Testis (tissue), 2 donors: ENCODE measurements at regions not wholly inside any gene's neighbourhood (a gene's known extent, or its start where the extent isn't known, plus 50 kb on each side); places are given as distances from the start of the nearest gene placed in this dataset.

Experiments used
- CTCF ChIP-seq, 3 experiments: fragments of 450-650 bp in 2 of 3; fragments of 200-600 bp in 1 of 3; sonication (generic) in 1 of 3; IDR thresholded peaks; one replicate each; pipeline ENCODE4 v1.5.1; 2016 to 2019; ENCODE audit warnings: antibody characterized with exemption in 3 of 3, mild to moderate bottlenecking in 2 of 3, moderate library complexity in 1 of 3
- POLR2A ChIP-seq: fragments of 450-650 bp; IDR thresholded peaks from one replicate; pipeline ENCODE4 v1.6.1; 2017; ENCODE audit warnings: antibody characterized with exemption, mild to moderate bottlenecking, moderate library complexity

DNA sequence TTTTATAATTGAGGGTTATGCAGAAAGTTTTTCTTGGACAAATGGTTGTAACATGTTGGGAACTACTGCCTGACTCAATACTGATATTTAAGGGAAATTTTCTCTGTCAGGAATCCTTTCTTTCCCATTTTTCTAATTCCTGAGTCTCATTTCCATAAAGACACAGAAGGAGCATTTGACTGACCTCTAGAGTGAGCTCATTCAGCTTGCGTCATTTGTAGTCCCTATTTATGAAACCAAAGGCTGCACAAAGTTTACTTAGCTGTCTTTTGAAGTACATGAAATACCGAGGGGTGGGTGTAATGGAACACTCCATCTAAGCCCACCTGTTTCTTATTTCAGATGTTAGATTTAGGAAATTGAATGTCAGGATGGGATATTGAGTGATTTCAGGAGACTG is 359.5 kb upstream of the C11orf87 start:
- TF ChIP-seq CTCF (IDR thresholded peaks at IDR 0.05) (no peak), POLR2A (no peak)
